GM12873 (cell line): ENCODE measurements at regions not wholly inside any gene's neighbourhood (a gene's known extent, or its start where the extent isn't known, plus 50 kb on each side); places are given as distances from the start of the nearest gene placed in this dataset.

Experiments
- CTCF ChIP-seq: IDR thresholded peaks from 2 replicates; pipeline ENCODE4 v1.5.1; 2012; ENCODE audit warnings: low read depth, mild to moderate bottlenecking, moderate library complexity, low read length, control low read depth; ENCODE audit not compliant: insufficient read depth; ENCODE audit errors: missing control alignments

DNA sequence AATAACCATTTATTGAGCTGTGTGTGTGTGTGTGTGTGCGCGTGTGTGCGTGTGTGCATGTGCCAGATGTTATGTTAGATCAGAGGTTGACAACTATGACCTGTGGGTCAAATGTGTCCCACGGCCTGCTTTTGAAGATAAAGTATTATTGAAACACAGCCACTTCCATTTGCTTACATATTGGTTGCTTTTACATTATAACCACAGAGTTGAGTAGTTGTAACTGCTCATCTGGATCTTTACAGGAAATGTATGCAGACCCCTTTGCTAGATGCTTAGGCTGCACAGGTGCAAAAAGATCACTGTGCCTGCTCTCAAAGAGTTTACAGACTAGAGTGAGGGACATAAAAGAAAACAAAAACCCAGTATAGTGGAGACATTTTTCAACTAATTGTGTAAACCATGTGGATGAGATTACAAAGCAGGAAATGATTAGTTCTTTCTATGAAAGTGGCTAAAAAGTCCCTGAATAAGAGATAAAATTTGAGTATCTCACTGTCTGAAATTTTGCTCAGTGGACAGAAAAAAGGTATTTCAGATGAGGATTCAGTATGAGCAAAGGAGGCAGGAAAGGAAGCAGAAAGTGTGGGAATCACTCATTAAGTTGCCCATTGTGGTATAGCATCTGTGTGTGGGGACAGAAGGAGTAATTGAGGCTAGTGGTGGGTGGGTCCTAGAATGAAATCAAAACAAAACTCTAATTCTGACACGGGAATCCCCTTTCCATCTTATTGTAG is 188.4 kb downstream of the PAH start:
- no peak for TF ChIP-seq CTCF

DNA sequence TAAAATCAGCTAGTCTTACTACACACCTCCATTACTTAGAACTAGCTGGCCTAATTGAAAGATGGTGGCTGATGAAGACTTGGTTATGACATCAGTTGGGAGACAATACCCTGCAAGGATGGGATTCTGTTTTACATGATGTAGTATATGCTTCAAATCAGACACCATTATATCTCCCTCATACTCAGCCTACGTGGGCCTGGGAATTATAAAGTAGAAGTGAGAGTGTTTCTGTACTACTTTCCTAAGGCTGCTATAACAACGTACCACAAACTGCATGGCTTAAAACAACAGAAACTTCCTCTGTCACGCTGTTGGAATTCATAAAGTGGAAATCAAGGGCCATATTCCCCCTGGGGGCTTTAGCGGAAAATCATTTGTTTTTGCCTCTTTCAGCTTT is 190.4 kb downstream of the PAH start:
- TF ChIP-seq CTCF: no peak

DNA sequence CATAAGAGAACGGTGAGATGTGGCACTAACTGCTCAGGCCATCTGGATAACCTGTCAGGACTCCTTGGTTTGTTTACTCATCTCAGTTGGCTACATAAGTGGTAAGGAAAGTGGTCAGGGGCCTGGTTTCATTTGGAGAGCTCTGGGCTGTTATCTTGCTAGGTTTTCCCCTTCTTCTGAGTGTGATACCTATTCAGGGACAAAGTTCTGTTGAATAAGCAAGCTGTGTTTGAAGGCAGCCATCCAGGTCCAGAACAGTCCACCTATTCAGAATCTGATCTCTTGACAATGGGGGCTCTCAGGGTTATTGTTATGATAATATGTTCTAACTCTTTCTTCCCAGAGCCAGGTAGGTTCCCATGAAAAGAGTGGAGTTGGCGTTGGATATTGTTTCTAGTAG is 194.9 kb downstream of the PAH start:
- no peak for TF ChIP-seq CTCF

GRCh38 chr12:102708108-102708507 is 208.9 kb downstream of the PAH start:
- no peak for TF ChIP-seq CTCF

DNA sequence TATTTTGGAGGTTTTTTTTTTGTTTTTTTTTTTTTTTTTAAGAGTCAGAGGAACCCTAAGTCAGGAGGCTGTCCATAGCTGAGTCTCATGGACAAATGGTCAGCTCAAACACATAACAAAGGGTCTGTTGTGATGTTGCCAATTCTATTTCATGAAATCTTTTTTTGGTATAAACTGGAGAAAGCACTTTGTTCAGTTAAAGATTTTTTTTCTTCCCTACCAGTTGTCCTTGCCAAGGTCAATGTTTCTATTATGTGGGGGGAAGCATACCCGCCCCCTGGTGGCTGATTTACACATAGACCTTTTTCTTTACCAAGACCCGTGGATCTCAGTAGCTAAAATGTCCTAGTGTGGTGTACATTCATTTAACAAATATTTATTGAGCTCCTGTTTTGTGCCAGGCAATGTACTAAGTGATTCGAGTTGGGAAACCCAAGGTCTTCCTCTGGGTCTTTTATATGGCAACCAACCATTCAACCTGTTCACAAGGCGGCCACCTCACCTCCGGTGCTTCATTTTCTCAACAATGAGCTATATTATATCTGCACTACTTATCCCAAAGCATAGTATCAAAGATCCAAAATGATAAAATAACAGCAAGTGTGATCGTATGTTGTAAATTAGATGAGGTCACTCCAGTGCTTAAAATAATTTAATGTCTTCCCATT is 214.5 kb downstream of the PAH start:
- peak; percentile 70 for TF ChIP-seq CTCF

GRCh38 chr12:102696045-102696444 is 215.7 kb upstream of the IGF1 start:
- TF ChIP-seq CTCF: no peak

DNA sequence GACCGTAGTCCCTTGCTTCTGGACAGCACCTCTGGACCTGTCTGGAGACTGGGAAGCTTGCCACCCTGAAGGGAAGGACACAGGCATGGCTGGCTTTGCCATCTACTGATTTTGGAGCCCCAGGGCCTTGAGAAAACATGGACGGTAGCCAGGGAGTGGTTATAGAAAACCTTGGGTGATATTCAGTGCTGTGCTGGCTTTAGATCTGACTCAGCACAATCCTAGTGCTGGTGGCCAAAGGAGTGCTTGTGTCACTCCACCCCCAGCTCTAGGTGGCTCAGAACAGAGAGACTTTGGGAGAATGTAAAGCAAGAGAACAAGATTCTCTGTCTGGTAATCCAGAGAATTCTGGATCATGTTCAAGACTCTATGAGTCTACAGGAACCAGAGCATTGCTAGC is 214.5 kb upstream of the IGF1 start:
- no peak for TF ChIP-seq CTCF
